ENCODE measurements at regions not wholly inside any gene's neighbourhood (a gene's known extent, or its start where the extent isn't known, plus 50 kb on each side); places are given as distances from the start of the nearest gene placed in this dataset.

GRCh38 chr6:44590471-44590870, 203.0 kb downstream of the CDC5L start:
- TF ChIP-seq CTCF (IDR thresholded peaks at IDR 0.05; ENCODE audit: low read depth, low read length): no peak

GRCh38 chr6:44593539-44593944, 206.0 kb downstream of the CDC5L start:
- TF ChIP-seq CTCF (IDR thresholded peaks at IDR 0.05; ENCODE audit: low read depth, low read length): peak; percentile 50
- DNase-seq (ENCODE audit: extremely low read depth, low read depth): no peak

More at GRCh38 chr6:44590471-44590870, 203.0 kb downstream of the CDC5L start:
- no peak for DNase-seq (ENCODE audit: extremely low read depth, low read depth)

GRCh38 chr6:44594481-44594880, 207.0 kb downstream of the CDC5L start:
- TF ChIP-seq CTCF (IDR thresholded peaks at IDR 0.05; ENCODE audit: low read depth, low read length): no peak
- DNase-seq (ENCODE audit: extremely low read depth, low read depth): no peak

- no peak for TF ChIP-seq CTCF (IDR thresholded peaks at IDR 0.05; ENCODE audit: low read depth, low read length)
- DNase-seq (ENCODE audit: extremely low read depth, low read depth): no peak
Observed at GRCh38 chr6:44598679-44599078, 211.2 kb downstream of the CDC5L start.

- DNase-seq (ENCODE audit: extremely low read depth, low read depth): no peak
- no peak for TF ChIP-seq CTCF (IDR thresholded peaks at IDR 0.05; ENCODE audit: low read depth, low read length)
Observed at GRCh38 chr6:44599672-44600071, 212.2 kb downstream of the CDC5L start.

GRCh38 chr6:44603044-44603686, 215.7 kb downstream of the CDC5L start:
- DNase-seq (ENCODE audit: extremely low read depth, low read depth): no peak
- no peak for TF ChIP-seq CTCF (IDR thresholded peaks at IDR 0.05; ENCODE audit: low read depth, low read length)

GRCh38 chr6:44606504-44606903, 219.0 kb downstream of the CDC5L start:
- no peak for TF ChIP-seq CTCF (IDR thresholded peaks at IDR 0.05; ENCODE audit: low read depth, low read length)
- DNase-seq (ENCODE audit: extremely low read depth, low read depth): no peak
